ENCODE measurements at regions not wholly inside any gene's neighbourhood (a gene's known extent, or its start where the extent isn't known, plus 50 kb on each side); places are given as distances from the start of the nearest gene placed in this dataset.

- intact Hi-C loops (cut with micrococcal nuclease): no loop called here
- no peak for DNase-seq (ENCODE audit: low read depth, low spot score)
- H3K4me2 ChIP-seq (ENCODE audit: low read length): no peak overlapping the region
- POLR2A ChIA-PET: no interaction called here
- H3K36me3 ChIP-seq (ENCODE audit: control insufficient read depth in 1 of 2, insufficient read depth in 2 of 2, low read length in 2 of 2): no peaks in the 10 kb centered on the region
- H3K27ac ChIP-seq (ENCODE audit: low read depth, low read length): no peak overlapping the region
- RAD21 ChIA-PET (ENCODE audit: low non-redundant PET in 1 of 2, low total read pairs in 2 of 2, uncharacterized antibody in 2 of 2, unreplicated experiment in 2 of 2): no interaction called here
- no peak overlapping the region for H2AFZ ChIP-seq (ENCODE audit: low read depth, low read length, poor library complexity, severe bottlenecking)
- TF ChIP-seq SP1 (IDR thresholded peaks at IDR 0.05; ENCODE audit: low read depth) (no peak), POLR2AphosphoS5 (IDR thresholded peaks at IDR 0.05; ENCODE audit: low read depth, low read length) (no peak), EZH2phosphoT487 (IDR thresholded peaks at IDR 0.05; ENCODE audit: borderline replicate concordance) (no peak), CBX3 (IDR thresholded peaks at IDR 0.05; ENCODE audit: low read depth) (no peak), CEBPB (IDR thresholded peaks at IDR 0.05; ENCODE audit: low read depth) (no peak), JUND (IDR thresholded peaks at IDR 0.05) (no peak), SRF (IDR thresholded peaks at IDR 0.05; ENCODE audit: low read depth) (no peak), EGR1 (IDR thresholded peaks at IDR 0.05; ENCODE audit: low read depth) (no peak), FOSL1 (IDR thresholded peaks at IDR 0.05; ENCODE audit: low read depth) (no peak), ZFX (IDR thresholded peaks at IDR 0.05) (no peak)
- TF ChIP-seq, protein P1, sequence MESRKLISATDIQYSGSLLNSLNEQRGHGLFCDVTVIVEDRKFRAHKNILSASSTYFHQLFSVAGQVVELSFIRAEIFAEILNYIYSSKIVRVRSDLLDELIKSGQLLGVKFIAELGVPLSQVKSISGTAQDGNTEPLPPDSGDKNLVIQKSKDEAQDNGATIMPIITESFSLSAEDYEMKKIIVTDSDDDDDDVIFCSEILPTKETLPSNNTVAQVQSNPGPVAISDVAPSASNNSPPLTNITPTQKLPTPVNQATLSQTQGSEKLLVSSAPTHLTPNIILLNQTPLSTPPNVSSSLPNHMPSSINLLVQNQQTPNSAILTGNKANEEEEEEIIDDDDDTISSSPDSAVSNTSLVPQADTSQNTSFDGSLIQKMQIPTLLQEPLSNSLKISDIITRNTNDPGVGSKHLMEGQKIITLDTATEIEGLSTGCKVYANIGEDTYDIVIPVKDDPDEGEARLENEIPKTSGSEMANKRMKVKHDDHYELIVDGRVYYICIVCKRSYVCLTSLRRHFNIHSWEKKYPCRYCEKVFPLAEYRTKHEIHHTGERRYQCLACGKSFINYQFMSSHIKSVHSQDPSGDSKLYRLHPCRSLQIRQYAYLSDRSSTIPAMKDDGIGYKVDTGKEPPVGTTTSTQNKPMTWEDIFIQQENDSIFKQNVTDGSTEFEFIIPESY (IDR thresholded peaks at IDR 0.05; ENCODE audit: extremely low read depth, insufficient replicate concordance, low read length): no peak
- TF ChIP-seq, protein P2, sequence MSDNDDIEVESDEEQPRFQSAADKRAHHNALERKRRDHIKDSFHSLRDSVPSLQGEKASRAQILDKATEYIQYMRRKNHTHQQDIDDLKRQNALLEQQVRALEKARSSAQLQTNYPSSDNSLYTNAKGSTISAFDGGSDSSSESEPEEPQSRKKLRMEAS (IDR thresholded peaks at IDR 0.05): no peak
- no peak for ATAC-seq
- H3K9me3 ChIP-seq (ENCODE audit: control insufficient read depth in 1 of 2, insufficient read depth in 1 of 2, low read depth in 1 of 2, low read length in 2 of 2): peaks cover 4 to 50% of the 10 kb centered on the region in 2 experiments; a peak in 2 of 4 replicates
- BruUV-seq (replicated peaks): no TSS peak
- no peaks in the 10 kb centered on the region for H3K9me2 ChIP-seq (ENCODE audit: insufficient read depth)
- no peak overlapping the region for H3K9ac ChIP-seq (ENCODE audit: low read length)
- H3K4me1 ChIP-seq (ENCODE audit: control insufficient read depth in 1 of 2, insufficient read depth in 2 of 2, low read length in 2 of 2): no peaks in the 10 kb centered on the region
- no peak overlapping the region for H3K4me3 ChIP-seq (replicated peaks in 1 of 2; ENCODE audit: low read depth in 1 of 2, low read length in 2 of 2)
- CTCF ChIA-PET: no interaction called here
- no peaks in the 10 kb centered on the region for H3K79me2 ChIP-seq (ENCODE audit: insufficient read depth, low read length)
- no peaks in the 10 kb centered on the region for H3K27me3 ChIP-seq (ENCODE audit: insufficient read depth, low read length)
- no peaks in the 10 kb centered on the region for H4K20me1 ChIP-seq (ENCODE audit: insufficient read depth)
Measured at GRCh38 chr15:26224266-26224665, 361.1 kb upstream of the ATP10A start.
